HG03432 (cell line): ENCODE measurements at regions not wholly inside any gene's neighbourhood (a gene's known extent, or its start where the extent isn't known, plus 50 kb on each side); places are given as distances from the start of the nearest gene placed in this dataset.
"Not testable (repeated sequence)": the region's sequence is repeated elsewhere in the genome, so short reads cannot be mapped to it uniquely, and the experiment has no call there.

Experiments used
- ATAC-seq: cut with Tn5 transposase; IDR thresholded peaks from one replicate; pipeline ENCODE4 v1.9.1; 2021; ENCODE audit warnings: mild to moderate bottlenecking, moderate library complexity; ENCODE audit not compliant: unreplicated experiment

GRCh38 chrX:14352511-14352910 lies 176.8 kb upstream of the GLRA2 start:
- no peak for ATAC-seq

- no peak for ATAC-seq
Measured at GRCh38 chrX:14351611-14352303, 177.6 kb upstream of the GLRA2 start.

- ATAC-seq, result no peak
Measured at GRCh38 chrX:14347523-14347922, 181.8 kb upstream of the GLRA2 start.

- ATAC-seq, result no peak
Measured at GRCh38 chrX:14344172-14344940, 185.0 kb upstream of the GLRA2 start.

GRCh38 chrX:14309431-14309830 lies 219.9 kb upstream of the GLRA2 start:
- no peak for ATAC-seq

- not testable (repeated sequence) for ATAC-seq
Measured at GRCh38 chrX:14308976-14309375, 220.4 kb upstream of the GLRA2 start.

- ATAC-seq, result no peak
Measured at GRCh38 chrX:14303891-14304290, 225.4 kb upstream of the GLRA2 start.

GRCh38 chrX:14302561-14302960 lies 226.8 kb upstream of the GLRA2 start:
- ATAC-seq, result not testable (repeated sequence)

GRCh38 chrX:14300376-14300775 lies 229.0 kb upstream of the GLRA2 start:
- ATAC-seq, result no peak

GRCh38 chrX:14295426-14295825 lies 233.9 kb upstream of the GLRA2 start:
- ATAC-seq, result no peak

GRCh38 chrX:14291666-14292500 lies 237.5 kb upstream of the GLRA2 start:
- no peak for ATAC-seq

GRCh38 chrX:14290335-14290734 lies 239.0 kb upstream of the GLRA2 start:
- ATAC-seq, result no peak

GRCh38 chrX:14274691-14275090 lies 245.0 kb upstream of the GEMIN8 start:
- no peak for ATAC-seq

GRCh38 chrX:14267216-14267615 lies 237.5 kb upstream of the GEMIN8 start:
- no peak for ATAC-seq

GRCh38 chrX:14266705-14267104 lies 237.0 kb upstream of the GEMIN8 start:
- ATAC-seq, result no peak

GRCh38 chrX:14243823-14244222 lies 214.1 kb upstream of the GEMIN8 start:
- no peak for ATAC-seq

GRCh38 chrX:14235004-14235403 lies 205.3 kb upstream of the GEMIN8 start:
- no peak for ATAC-seq

- ATAC-seq, result no peak
Measured at GRCh38 chrX:14232688-14233087, 203.0 kb upstream of the GEMIN8 start.

GRCh38 chrX:14228611-14229010 lies 198.9 kb upstream of the GEMIN8 start:
- no peak for ATAC-seq

- no peak for ATAC-seq
Measured at GRCh38 chrX:14220386-14220944, 190.8 kb upstream of the GEMIN8 start.

- no peak for ATAC-seq
Measured at GRCh38 chrX:14209034-14209433, 179.3 kb upstream of the GEMIN8 start.
